ENCODE measurements at regions not wholly inside any gene's neighbourhood (a gene's known extent, or its start where the extent isn't known, plus 50 kb on each side); places are given as distances from the start of the nearest gene placed in this dataset.

- TF ChIP-seq, protein P1, sequence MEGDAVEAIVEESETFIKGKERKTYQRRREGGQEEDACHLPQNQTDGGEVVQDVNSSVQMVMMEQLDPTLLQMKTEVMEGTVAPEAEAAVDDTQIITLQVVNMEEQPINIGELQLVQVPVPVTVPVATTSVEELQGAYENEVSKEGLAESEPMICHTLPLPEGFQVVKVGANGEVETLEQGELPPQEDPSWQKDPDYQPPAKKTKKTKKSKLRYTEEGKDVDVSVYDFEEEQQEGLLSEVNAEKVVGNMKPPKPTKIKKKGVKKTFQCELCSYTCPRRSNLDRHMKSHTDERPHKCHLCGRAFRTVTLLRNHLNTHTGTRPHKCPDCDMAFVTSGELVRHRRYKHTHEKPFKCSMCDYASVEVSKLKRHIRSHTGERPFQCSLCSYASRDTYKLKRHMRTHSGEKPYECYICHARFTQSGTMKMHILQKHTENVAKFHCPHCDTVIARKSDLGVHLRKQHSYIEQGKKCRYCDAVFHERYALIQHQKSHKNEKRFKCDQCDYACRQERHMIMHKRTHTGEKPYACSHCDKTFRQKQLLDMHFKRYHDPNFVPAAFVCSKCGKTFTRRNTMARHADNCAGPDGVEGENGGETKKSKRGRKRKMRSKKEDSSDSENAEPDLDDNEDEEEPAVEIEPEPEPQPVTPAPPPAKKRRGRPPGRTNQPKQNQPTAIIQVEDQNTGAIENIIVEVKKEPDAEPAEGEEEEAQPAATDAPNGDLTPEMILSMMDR (conservative IDR thresholded peaks at IDR 0.05), result no peak
- H3K27ac ChIP-seq, result no peak overlapping the region
These were observed 99.0 kb upstream of the TSHZ3 start for GRCh38 chr19:31448221-31448657.

- no peak overlapping the region for H3K27ac ChIP-seq
- TF ChIP-seq, protein P1 (conservative IDR thresholded peaks at IDR 0.05), result no peak
These were observed 100.1 kb upstream of the TSHZ3 start for GRCh38 chr19:31449379-31449778.

DNA sequence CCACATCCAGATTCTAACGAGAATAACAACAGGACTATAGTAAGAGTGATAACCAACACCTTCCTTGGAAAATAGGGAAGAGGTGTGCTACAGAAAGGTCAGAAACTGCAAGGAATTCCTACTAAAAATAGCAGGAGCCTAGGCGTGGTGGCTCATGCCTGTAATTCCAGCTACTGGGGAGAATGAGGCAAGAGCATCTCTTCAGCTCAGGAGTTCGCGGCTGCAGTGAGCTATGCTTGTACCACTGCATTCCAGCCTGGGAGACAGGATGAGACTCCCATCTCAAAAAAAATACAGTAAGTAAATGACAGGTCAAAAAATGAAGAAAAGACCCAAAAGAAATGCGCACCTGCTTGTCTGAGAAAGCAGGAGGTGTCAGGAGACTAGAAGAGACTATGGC is 101.5 kb upstream of the TSHZ3 start:
- TF ChIP-seq, protein P1 (conservative IDR thresholded peaks at IDR 0.05), result no peak
- no peak overlapping the region for H3K27ac ChIP-seq

DNA sequence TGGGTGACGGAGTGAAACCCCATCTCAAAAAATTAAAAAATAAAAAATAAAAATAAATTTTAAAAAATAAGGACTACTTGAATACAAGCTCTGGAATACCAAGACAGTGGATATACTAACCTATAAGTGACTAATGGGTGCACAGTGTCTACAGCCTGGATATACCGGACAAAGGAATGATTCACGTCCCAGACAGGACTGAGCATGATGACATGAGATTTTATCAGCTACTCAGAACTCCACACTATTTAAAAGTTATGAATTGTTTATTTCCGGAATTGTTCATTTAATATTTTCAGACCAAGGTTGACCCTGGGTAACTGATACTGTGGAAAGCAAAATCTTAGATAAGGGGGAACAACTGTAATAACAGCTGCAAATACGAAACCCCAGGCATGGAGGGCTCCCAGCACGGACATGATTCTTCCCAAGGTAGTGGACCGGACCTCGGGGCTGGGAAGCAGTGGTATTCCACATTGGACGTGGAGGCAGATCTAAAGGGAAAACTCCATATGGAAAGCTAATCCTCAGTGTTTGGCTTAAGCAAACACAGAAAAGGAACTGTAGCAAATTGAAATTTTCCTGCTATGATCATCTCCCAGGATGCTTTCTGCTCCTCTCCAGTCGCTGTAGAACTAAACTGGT is 102.6 kb upstream of the TSHZ3 start:
- TF ChIP-seq, protein P1 (conservative IDR thresholded peaks at IDR 0.05), result no peak
- H3K27ac ChIP-seq, result no peak overlapping the region

GRCh38 chr19:31459430-31459829 is 110.2 kb upstream of the TSHZ3 start:
- no peak overlapping the region for H3K27ac ChIP-seq
- TF ChIP-seq, protein P1 (conservative IDR thresholded peaks at IDR 0.05), result no peak

DNA sequence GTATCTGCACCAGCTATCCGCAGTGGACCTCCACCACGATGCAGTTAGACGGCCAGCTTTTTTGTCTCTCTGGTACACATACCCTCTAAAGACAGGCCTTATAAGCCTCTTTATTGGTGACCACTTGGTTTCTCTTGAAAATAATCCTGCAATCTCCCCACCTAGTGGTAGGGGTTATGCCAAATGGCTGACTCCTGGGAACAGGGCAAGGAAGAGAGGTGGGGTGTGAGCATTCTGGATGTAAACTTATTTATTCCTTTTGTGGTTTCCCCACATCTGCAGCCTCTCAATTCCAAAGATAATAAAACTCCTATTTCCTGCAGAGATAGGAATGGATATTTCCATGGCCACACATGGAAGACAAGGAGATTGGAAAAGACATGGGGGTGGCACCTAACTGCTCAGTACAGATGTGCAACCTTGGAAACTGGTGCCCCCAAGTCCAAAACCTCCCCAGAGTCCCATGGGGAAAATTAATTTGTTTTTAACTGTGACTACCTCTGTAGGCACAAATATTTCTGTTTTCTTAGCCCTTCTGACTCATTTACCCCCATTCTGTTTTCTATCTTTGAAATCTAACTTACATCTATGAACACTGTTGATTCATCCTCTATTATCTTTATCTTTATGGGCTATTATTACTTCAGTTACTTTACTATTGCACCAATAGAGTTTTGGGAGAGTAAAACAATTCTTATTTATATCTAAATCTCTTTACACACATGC is 112.7 kb upstream of the TSHZ3 start:
- TF ChIP-seq, protein P1 (conservative IDR thresholded peaks at IDR 0.05), result peak; percentile 23; the same call in 1 of the 2 replicates
- no peak overlapping the region for H3K27ac ChIP-seq

- TF ChIP-seq, protein P1 (conservative IDR thresholded peaks at IDR 0.05), result no peak
These were observed 121.1 kb upstream of the TSHZ3 start for GRCh38 chr19:31470229-31470939.

More at GRCh38 chr19:31470229-31470939, 121.1 kb upstream of the TSHZ3 start:
- no peak overlapping the region for H3K27ac ChIP-seq
